H1 (cell line): ENCODE measurements at regions not wholly inside any gene's neighbourhood (a gene's known extent, or its start where the extent isn't known, plus 50 kb on each side); places are given as distances from the start of the nearest gene placed in this dataset.

Source experiments
- SP4 ChIP-seq: IDR thresholded peaks from 2 replicates; pipeline ENCODE4 v1.6.1; 2012; ENCODE audit warnings: low read length, inconsistent platforms
- TF ChIP-seq, protein P1 (sequence below): IDR thresholded peaks from 2 replicates; pipeline ENCODE4 v1.6.1; 2011; ENCODE audit warnings: low read depth, mild to moderate bottlenecking, low read length; ENCODE audit not compliant: insufficient read depth

DNA sequence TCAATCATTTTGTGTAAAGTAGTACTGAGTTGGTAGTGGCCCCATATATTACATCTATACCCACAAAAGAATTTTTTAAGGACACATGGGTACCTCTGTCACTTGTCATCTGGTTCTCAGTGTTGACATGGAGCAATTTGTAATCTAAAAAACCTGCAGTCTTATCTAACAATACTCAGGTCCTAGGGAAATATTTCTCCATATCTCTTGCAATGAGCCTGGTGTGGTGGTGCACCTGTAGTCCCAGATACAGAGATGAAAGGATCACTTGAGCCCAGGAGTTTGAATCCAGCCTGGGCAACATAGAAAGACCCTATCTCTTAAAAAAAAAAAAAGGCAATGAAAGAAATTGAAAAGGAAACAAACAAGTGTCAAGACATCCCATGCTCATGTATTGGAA lies 70.7 kb upstream of the ZNF30 start (continued):
- TF ChIP-seq, protein P1, sequence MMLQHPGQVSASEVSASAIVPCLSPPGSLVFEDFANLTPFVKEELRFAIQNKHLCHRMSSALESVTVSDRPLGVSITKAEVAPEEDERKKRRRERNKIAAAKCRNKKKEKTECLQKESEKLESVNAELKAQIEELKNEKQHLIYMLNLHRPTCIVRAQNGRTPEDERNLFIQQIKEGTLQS: no peak
- no peak for TF ChIP-seq SP4
